GM21360 (cell line): ENCODE measurements at regions not wholly inside any gene's neighbourhood (a gene's known extent, or its start where the extent isn't known, plus 50 kb on each side); places are given as distances from the start of the nearest gene placed in this dataset.

Experiments used
- ATAC-seq: cut with Tn5 transposase; IDR thresholded peaks from one replicate; pipeline ENCODE4 v1.9.1; 2021; ENCODE audit warnings: mild to moderate bottlenecking, moderate library complexity; ENCODE audit not compliant: unreplicated experiment

- no peak for ATAC-seq
Measured at GRCh38 chrX:10744007-10744406, 123.6 kb upstream of the MID1 start.

DNA sequence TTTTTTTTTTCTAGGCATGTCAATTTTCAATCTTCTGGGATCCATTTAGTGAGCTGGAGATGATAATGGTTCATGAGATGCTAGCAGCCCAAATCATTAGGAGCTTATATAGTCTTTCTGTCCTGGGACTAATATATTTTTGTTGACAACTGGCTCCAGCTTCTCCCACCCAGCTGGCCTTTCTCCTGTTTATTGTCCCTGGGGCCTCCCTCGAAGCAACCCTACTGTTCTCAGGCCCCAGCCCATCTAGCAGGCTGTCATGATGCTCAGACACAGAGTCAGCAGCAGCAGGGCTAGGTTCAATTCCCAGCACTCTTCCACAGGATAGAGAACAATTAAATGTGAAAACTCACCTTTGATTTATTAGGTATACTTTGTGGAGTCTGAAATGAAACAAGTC is 127.6 kb upstream of the MID1 start:
- no peak for ATAC-seq

GRCh38 chrX:10749113-10749512 is 128.7 kb upstream of the MID1 start:
- no peak for ATAC-seq

DNA sequence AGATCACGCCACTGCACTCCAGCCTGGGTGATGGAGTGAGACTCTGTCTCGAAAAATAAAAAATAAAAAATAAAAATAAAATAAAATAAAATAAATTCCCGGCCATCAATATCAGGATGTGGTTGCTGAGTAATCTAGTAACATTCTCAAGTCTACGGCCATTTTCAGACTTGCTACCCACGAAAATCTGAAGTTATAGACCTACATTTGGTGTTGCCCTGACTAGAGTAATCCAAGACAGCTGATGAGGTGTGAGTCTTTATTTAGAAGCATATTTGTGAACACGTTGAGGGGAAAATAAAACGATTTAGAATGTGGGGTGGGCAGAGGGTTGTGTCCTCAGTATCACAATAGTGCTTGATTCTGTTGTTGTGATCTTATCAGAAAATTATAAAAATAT is 130.2 kb upstream of the MID1 start:
- ATAC-seq, result no peak

DNA sequence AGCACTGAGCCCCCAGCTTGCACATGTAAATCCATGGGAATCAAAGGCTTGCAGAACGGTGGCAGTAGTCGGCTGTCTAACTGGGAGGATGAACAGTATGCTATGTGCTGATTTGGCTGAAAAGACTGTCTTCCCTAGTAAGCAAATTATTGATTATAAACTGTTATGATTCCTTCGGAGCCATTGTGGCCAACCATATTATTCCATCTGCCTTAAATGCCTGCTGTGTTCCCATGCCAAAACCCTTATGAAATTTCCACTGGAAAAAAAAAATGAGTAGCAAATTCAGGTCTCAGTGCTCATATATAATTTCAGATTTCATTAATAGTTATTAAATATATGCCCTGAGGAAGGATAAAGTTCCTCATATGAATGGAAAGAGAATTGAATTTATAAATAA is 132.7 kb upstream of the MID1 start:
- ATAC-seq, result no peak

DNA sequence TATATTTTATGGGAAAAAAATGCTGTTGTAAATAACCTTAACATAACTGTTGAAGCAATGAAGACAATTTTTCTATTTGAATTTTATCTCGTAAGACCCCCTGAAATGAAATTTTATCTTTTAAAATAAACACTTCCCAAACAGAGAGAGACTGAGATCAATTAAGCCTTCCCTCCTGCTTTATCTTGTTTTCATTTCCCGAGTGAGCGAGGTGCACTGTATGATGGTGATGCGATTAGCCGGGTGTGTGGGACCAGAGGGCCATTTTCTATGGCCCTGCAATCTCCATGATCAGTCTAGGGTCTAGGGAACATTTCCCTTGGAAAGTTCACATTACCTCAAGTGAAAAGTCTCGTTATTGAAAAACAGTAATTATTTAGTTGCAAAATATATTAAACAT is 134.1 kb upstream of the MID1 start:
- ATAC-seq, result no peak

- ATAC-seq, result no peak
Measured at GRCh38 chrX:10755439-10756334, 135.3 kb upstream of the MID1 start.

- ATAC-seq, result no peak
Measured at GRCh38 chrX:10756441-10756840, 136.1 kb upstream of the MID1 start.

DNA sequence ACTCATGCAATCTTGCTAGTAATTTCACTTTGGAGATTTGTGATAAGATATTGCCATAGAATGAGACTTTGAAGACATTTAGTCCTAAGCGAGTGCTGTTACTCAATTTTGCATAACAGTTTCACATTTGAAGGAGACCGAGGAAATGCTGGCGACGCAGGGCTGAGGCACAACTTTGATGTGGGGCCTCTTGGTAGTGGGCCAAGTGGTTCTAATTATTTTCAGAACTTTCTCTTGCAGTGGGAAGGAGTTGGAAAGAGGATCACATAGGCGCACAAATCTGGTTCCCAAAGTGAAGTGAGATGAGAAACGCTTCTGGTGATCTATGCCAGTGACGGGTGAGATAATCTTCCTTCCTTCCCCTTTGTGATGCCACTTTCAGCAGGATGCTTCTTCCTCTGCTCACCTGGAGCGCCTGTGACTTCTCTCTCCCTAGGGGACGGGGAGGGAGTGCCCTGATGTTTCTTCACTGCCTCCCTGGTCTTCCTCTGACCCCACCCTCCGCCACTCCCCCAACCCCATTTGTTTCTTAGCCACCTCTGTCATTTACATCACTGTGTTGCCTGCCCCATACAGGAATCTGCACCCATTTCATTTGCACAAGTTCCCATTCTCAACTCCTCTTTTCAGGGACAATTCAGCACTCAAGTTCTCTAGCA is 138.9 kb upstream of the MID1 start:
- no peak for ATAC-seq

- no peak for ATAC-seq
Measured at GRCh38 chrX:10761447-10761846, 141.1 kb upstream of the MID1 start.

GRCh38 chrX:10769195-10769594 is 148.8 kb upstream of the MID1 start:
- ATAC-seq, result peak; percentile 90

- ATAC-seq, result no peak
Measured at GRCh38 chrX:10769696-10770619, 149.6 kb upstream of the MID1 start.

GRCh38 chrX:10773318-10773717 is 152.9 kb upstream of the MID1 start:
- ATAC-seq, result no peak

DNA sequence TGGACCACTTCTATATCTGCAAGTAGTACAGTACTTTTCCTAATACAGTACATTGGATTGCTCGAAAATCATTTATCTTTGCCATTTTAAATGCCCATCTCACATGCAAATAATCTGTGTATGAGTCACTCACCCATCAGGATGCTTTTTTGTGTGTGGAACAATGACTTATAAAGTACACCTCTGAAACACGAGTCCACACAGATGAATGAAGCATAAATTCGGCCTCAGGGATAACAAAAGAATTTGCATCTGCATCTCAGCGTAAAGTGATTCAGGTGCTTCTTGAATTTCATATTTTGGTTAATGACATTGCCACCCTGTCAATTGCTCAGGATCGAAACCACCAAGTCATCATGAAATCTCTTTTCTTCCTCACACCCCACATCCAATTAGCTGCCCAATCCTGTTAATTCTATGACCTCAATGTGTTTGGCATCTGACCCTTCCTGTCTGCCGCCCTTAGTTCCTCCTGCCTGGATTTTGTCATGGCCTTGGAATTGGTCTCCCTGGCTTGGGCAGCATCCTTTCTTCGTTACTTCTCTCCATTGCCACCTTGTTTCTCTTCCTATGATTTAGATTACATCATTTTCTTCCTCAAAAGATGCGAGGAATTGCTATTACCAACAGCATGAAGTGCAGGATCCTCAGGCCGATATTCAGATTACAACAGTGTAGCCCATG is 161.6 kb upstream of the MID1 start:
- ATAC-seq, result no peak

DNA sequence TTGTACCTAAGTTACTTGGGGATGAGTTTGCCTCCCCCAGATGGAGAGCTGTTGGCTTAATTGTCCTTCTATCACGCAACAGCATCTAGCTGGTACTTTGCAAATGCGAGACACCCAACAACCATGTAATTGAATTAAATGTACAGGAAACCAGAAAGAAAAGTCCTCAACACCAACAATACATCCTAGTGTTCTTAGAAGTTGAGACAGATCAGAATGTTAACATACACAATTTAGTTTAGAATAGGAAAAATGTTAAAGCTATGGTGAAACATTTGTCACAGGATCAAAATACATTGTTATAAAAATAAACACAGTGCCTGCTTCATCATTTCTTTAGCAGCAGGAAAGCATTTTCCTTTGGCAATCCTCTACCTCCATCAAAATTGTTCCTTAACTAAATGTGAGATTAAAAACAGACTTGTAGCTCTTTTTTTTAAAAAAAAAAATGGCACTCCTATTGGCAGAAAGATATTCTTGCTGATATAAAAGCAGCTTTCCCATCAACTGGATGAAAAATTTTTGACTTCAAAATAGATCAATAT is 163.1 kb upstream of the MID1 start:
- no peak for ATAC-seq

GRCh38 chrX:10787264-10787663 is 166.9 kb upstream of the MID1 start:
- no peak for ATAC-seq

- no peak for ATAC-seq
Measured at GRCh38 chrX:10794203-10794630, 173.8 kb upstream of the MID1 start.

GRCh38 chrX:10795721-10796120 is 175.3 kb upstream of the MID1 start:
- ATAC-seq, result no peak

DNA sequence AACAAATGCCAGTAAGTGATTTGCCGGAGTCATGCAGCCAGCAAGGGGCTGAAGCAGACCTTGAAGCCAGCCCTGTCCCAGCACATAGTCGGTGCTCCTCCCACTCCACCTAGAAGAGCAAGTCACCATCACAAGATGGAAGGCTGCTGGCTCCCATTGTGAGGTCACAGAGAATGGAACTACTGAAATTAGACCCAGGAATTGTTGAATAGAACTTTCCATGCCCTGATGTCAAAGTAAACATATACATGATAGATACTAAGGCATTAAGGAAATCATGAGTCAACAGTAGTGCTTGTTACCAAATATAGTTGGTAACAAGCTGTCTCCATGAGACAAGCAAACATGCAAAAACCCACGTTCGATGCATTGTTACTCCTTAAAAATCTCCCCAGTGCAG is 177.1 kb upstream of the MID1 start:
- no peak for ATAC-seq

DNA sequence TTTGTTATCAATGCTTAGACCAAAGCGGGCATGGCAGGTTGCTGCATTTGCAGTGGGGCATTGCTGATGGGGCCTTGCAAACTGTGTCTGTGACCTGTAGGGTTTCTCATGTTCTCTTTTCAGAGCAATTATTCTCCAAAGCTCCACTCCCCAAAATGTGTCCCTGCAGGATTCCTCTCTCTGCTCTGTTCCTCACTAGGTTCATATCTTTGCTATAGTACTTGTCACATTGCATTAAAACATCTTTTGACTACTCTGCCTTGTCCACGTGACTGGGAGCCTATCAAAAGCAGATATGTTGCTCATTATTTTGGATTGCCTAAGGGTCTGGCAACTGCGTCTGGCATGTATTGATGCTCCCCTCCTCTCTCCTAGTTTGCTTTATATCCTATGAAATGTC is 177.7 kb upstream of the MID1 start:
- no peak for ATAC-seq
